NT2/D1 (cell line): ENCODE measurements at regions not wholly inside any gene's neighbourhood (a gene's known extent, or its start where the extent isn't known, plus 50 kb on each side); places are given as distances from the start of the nearest gene placed in this dataset.

Experiments
- DNase-seq: peaks from one replicate; pipeline ENCODE4 v3.0.0-alpha.2; 2011; ENCODE audit warnings: low read depth, low spot score
- H3K27me3 ChIP-seq: 2 replicates; pipeline ENCODE4 v1.6.0; 2011; ENCODE audit warnings: mild to moderate bottlenecking; ENCODE audit not compliant: insufficient read length, insufficient read depth
- H3K36me3 ChIP-seq: 2 replicates; pipeline ENCODE4 v1.6.1; 2011; ENCODE audit warnings: mild to moderate bottlenecking, low read length, mixed read lengths; ENCODE audit not compliant: insufficient read depth, insufficient read length
- H3K4me1 ChIP-seq: 2 replicates; pipeline ENCODE4 v1.5.1; 2011; ENCODE audit not compliant: insufficient read depth, insufficient read length
- H3K4me3 ChIP-seq: 2 replicates; pipeline ENCODE4 v1.5.1; 2011; ENCODE audit warnings: low read depth; ENCODE audit not compliant: insufficient read length
- H3K9ac ChIP-seq: 2 replicates; pipeline ENCODE4 v1.6.0; 2011; ENCODE audit warnings: low read depth; ENCODE audit not compliant: insufficient read length
- H3K9me3 ChIP-seq: 2 replicates; pipeline ENCODE4 v1.5.1; 2011; ENCODE audit warnings: mild to moderate bottlenecking, low read length; ENCODE audit not compliant: insufficient read depth
- SUZ12 ChIP-seq: IDR thresholded peaks from 2 replicates; pipeline ENCODE4 v1.6.1; 2011; ENCODE audit not compliant: insufficient read length, insufficient read depth; ENCODE audit errors: extremely low read depth
- YY1 ChIP-seq: IDR thresholded peaks from 2 replicates; pipeline ENCODE4 v1.6.1; 2011; ENCODE audit not compliant: insufficient read length, insufficient read depth
- ZNF274 ChIP-seq: IDR thresholded peaks from 2 replicates; pipeline ENCODE4 v1.6.1; 2011; ENCODE audit warnings: mild to moderate bottlenecking, low read depth, low read length

- TF ChIP-seq YY1 (no peak), ZNF274 (no peak), SUZ12 (no peak)
- no peaks in the 10 kb centered on the region for H3K4me1 ChIP-seq
- H3K36me3 ChIP-seq, result no peaks in the 10 kb centered on the region
- H3K9ac ChIP-seq, result no peak overlapping the region
- no peak for DNase-seq
- H3K4me3 ChIP-seq, result no peak overlapping the region
- no peaks in the 10 kb centered on the region for H3K27me3 ChIP-seq
- no peaks in the 10 kb centered on the region for H3K9me3 ChIP-seq
These were observed 279.5 kb upstream of the CHD6 start for GRCh38 chr20:41897708-41898107.

DNA sequence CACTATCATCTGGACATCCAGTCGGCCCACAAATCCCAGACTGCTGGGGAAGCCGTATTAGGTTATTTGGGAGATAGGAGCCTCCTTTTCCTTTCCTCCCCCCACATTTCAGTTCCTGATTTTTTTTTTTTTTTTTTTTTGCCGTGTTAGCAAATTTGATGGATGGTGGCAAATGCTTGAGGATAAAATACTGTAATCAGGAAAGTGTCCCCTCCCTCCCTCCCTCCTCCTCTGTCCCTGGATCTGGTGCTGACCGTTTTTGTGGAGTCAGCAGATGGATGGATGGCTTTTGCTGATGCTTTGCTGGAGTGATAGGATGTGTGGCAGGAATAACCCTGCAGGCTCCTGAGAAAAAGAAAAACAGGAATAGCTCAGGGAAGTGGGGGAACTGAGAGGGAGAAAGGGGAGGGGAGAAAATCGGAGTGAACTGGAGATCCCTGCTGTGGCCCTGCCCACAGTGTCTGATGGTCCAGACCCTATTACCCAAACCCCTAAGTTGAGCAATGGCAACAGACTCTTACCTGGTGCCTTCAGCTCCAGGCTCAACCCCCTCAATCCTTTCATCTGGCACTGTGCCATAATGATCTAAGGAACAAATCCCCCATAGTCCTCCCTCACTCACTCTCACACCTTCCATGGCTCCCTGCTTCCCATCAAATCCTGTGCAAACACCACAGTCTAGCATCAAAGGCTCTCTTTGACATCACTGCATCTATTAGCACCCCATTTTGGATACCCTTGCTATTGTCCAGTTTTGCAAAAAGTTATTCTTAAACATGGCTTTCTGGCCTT, 277.3 kb upstream of the CHD6 start:
- Histone ChIP-seq H3K4me1 (no peaks in the 10 kb centered on the region), H3K4me3 (no peak overlapping the region), H3K9ac (no peak overlapping the region), H3K9me3 (no peaks in the 10 kb centered on the region), H3K27me3 (no peaks in the 10 kb centered on the region), H3K36me3 (no peaks in the 10 kb centered on the region)
- TF ChIP-seq YY1 (no peak), SUZ12 (no peak), ZNF274 (no peak)
- no peak for DNase-seq

GRCh38 chr20:41894255-41894963, 276.2 kb upstream of the CHD6 start:
- Histone ChIP-seq H3K4me1 (peaks cover 2% of the 10 kb centered on the region), H3K9ac (no peak overlapping the region), H3K36me3 (no peaks in the 10 kb centered on the region), H3K27me3 (no peaks in the 10 kb centered on the region), H3K4me3 (no peak overlapping the region), H3K9me3 (no peaks in the 10 kb centered on the region)
- TF ChIP-seq YY1, result no peak
- TF ChIP-seq ZNF274, result no peak
- no peak for TF ChIP-seq SUZ12
- DNase-seq, result no peak

GRCh38 chr20:41892031-41892430, 273.9 kb upstream of the CHD6 start:
- no peaks in the 10 kb centered on the region for H3K36me3 ChIP-seq
- no peak for DNase-seq
- H3K4me1 ChIP-seq, result peaks cover 2% of the 10 kb centered on the region
- no peaks in the 10 kb centered on the region for H3K9me3 ChIP-seq
- H3K27me3 ChIP-seq, result no peaks in the 10 kb centered on the region
- no peak overlapping the region for H3K9ac ChIP-seq
- H3K4me3 ChIP-seq, result no peak overlapping the region
- TF ChIP-seq SUZ12 (no peak), YY1 (no peak), ZNF274 (no peak)

DNA sequence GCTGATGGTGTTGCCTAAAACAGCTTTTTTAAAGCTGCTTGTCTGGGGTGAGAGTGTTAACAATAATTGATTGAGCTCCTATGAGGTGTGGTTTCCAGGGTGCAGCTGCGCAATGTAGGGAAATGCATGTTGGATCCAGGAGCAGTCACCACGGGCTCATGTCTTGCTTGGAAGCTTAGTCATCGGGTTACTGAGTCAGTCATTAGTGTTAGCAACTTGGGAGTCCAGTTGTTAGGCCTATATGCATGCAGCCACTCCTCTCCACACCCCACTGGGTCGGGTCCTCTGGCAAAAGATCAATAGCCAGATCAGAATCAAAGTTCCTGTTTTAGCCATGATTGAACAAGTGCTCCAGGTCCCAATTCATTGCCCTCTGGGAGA, 271.7 kb upstream of the CHD6 start:
- no peaks in the 10 kb centered on the region for H3K27me3 ChIP-seq
- DNase-seq, result no peak
- no peak overlapping the region for H3K4me3 ChIP-seq
- TF ChIP-seq SUZ12 (no peak), ZNF274 (no peak), YY1 (no peak)
- no peak overlapping the region for H3K9ac ChIP-seq
- peaks cover 2% of the 10 kb centered on the region for H3K4me1 ChIP-seq
- no peaks in the 10 kb centered on the region for H3K36me3 ChIP-seq
- no peaks in the 10 kb centered on the region for H3K9me3 ChIP-seq

DNA sequence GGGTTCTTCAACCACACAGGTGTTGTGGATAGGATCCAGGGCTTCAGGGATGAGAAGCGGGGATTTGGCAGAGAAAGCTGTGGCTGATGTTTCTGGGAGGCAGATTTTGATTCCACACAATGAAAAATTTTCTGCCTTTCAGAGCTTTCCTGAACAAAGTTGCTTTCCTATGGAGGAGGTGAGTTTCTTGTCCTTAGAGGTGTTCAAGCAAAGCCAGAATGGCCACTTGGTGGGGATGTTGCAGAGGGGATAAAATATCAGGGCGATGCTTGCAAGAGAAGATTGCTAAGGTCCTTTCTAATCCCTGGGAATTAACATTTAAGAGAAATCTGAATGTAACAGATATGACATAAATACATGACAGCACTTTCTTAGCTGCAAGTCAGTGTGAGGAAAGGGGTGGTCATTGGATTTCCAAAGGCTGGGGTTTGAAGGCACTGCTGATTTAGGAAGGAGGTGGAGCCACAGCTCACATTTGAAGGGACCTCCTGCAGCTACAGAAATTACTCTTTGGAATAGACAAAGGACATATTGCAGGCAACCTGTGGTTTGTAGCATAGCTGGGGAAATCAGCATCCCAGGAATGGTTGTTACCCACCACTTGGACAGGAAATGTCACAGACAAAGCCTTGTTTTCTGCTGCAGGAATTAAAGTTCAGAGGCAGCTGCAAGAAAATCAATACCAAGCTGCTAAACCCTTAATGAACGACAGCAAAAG, 271.1 kb upstream of the CHD6 start:
- Histone ChIP-seq H3K9me3 (no peaks in the 10 kb centered on the region), H3K4me3 (no peak overlapping the region), H3K36me3 (no peaks in the 10 kb centered on the region), H3K4me1 (peaks cover 2% of the 10 kb centered on the region), H3K27me3 (no peaks in the 10 kb centered on the region), H3K9ac (no peak overlapping the region)
- no peak for DNase-seq
- TF ChIP-seq SUZ12 (no peak), ZNF274 (no peak), YY1 (no peak)

GRCh38 chr20:41888434-41888833, 270.3 kb upstream of the CHD6 start:
- Histone ChIP-seq H3K4me3 (no peak overlapping the region), H3K27me3 (no peaks in the 10 kb centered on the region), H3K36me3 (no peaks in the 10 kb centered on the region), H3K9me3 (no peaks in the 10 kb centered on the region), H3K4me1 (peaks cover 2% of the 10 kb centered on the region), H3K9ac (no peak overlapping the region)
- DNase-seq, result no peak
- no peak for TF ChIP-seq ZNF274
- no peak for TF ChIP-seq SUZ12
- no peak for TF ChIP-seq YY1
